Ovary (tissue), 3 donors: ENCODE measurements at regions not wholly inside any gene's neighbourhood (a gene's known extent, or its start where the extent isn't known, plus 50 kb on each side); places are given as distances from the start of the nearest gene placed in this dataset.

Experiments used
- EP300 ChIP-seq: sonication (generic); formaldehyde crosslinking; IDR thresholded peaks from one replicate; pipeline ENCODE4 v1.6.1; 2017; ENCODE audit warnings: antibody characterized with exemption
- POLR2A ChIP-seq: fragments of 450-650 bp; IDR thresholded peaks from one replicate; pipeline ENCODE4 v1.6.1; 2017; ENCODE audit warnings: antibody characterized with exemption, mild to moderate bottlenecking, moderate library complexity
- TF ChIP-seq, protein P1 (sequence below), 3 donors: fragments of 450-650 bp in 2 of 3; fragments of 200-600 bp in 1 of 3; IDR thresholded peaks; one replicate each; pipeline versions ENCODE4 v1.5.1 to v1.8.0; 2016 to 2022; ENCODE audit warnings: antibody characterized with exemption in 3 of 3, mild to moderate bottlenecking in 1 of 3
- donor health status: DM: no; HTN: no; CAD: no.

DNA sequence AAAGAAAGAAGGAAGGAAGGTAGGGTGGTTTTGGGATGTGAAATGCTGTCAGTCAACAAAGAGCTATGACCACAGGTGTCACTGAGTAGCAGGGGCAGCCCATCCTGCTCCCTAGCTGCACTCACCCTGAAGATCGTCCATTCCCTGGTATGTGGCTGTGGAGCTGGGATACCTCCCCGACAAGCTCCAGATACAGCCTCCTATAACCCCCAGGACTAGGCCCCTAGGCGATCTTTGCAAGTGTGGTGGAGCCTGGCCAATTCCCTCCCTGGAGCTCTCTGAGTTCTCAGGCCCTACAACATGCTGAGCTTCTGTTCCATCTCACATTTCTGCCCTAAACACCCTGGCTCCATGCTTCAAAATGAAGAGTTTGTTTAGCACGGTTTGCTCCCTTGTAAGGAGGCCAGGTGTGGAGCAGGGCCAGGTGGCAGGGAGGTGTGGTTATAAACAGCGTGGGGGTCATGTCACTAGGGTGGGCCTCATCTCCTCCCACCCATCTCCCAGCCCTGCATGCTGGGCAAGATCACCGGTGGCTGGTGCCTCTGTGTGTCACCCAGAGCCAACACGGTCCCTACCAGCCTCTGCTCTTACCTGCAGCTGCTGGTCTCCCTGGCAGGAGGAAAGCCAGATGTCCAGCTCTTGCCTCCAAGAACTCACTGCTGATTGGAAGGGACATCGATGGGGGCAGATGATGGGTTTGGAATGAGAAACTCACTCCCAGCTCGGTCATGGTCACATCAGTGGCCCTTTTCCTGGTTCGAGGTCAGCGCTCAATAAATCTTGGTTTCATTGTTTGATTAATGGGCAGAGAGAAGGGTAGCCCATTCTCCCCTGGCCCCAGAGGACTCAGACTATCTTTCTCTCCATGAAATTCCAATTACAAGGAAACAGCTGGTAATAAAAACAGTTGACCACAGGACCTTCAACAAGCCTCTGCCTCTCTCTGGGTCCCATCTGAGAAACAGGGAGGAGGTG lies 511.0 kb upstream of the CDH5 start:
- TF ChIP-seq, protein P1, sequence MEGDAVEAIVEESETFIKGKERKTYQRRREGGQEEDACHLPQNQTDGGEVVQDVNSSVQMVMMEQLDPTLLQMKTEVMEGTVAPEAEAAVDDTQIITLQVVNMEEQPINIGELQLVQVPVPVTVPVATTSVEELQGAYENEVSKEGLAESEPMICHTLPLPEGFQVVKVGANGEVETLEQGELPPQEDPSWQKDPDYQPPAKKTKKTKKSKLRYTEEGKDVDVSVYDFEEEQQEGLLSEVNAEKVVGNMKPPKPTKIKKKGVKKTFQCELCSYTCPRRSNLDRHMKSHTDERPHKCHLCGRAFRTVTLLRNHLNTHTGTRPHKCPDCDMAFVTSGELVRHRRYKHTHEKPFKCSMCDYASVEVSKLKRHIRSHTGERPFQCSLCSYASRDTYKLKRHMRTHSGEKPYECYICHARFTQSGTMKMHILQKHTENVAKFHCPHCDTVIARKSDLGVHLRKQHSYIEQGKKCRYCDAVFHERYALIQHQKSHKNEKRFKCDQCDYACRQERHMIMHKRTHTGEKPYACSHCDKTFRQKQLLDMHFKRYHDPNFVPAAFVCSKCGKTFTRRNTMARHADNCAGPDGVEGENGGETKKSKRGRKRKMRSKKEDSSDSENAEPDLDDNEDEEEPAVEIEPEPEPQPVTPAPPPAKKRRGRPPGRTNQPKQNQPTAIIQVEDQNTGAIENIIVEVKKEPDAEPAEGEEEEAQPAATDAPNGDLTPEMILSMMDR (IDR thresholded peaks at IDR 0.05), result no peak
- TF ChIP-seq POLR2A (no peak), EP300 (no peak)
